ENCODE measurements at regions not wholly inside any gene's neighbourhood (a gene's known extent, or its start where the extent isn't known, plus 50 kb on each side); places are given as distances from the start of the nearest gene placed in this dataset.

DNA sequence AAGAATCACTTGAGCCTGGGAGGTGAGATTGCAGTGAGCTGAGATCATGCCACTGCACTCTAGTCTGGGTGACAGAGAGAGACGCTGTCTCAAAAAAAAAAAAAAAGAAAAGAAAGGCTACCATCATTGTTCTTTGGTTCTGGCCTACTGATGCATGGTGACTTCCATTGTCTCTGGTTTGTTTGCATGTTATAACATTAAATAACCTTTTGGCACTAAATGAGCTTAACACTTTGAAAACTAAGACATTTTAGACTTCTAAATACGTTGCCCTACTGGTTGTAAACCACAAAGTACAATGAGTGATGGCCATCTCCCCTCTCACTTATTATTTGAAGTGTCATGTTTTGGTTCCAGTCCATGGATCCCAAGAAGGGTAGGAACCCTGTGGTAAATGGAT, 152.9 kb upstream of the CPM start:
- Histone ChIP-seq H3K9me3 (ENCODE audit: control insufficient read depth, insufficient read depth, low read depth, low read length) (no peaks in the 10 kb centered on the region), H3K27me3 (ENCODE audit: control insufficient read depth, insufficient read depth, low read length) (peaks cover 5% of the 10 kb centered on the region; the same call in 1 of the 2 replicates), H3K36me3 (ENCODE audit: control insufficient read depth, insufficient read depth, low read length) (no peaks in the 10 kb centered on the region), H3K4me3 (ENCODE audit: low read depth in 2 of 2, low read length in 2 of 2) (no peak overlapping the region), H3K4me1 (ENCODE audit: control insufficient read depth, insufficient read depth, low read length) (no peaks in the 10 kb centered on the region), H3K27ac (ENCODE audit: low read length) (no peak overlapping the region)
- intact Hi-C loops (cut with micrococcal nuclease; ENCODE audit: unreplicated experiment): no loop called here
- ChIA-PET CTCF (interaction anchor here (0.6 kb wide), 1 partner anchor 52 kb away, joined by 3 read pairs; no protein-coding TSS in a partner anchor), POLR2A (no interaction called here)
- TF ChIP-seq, protein P1, sequence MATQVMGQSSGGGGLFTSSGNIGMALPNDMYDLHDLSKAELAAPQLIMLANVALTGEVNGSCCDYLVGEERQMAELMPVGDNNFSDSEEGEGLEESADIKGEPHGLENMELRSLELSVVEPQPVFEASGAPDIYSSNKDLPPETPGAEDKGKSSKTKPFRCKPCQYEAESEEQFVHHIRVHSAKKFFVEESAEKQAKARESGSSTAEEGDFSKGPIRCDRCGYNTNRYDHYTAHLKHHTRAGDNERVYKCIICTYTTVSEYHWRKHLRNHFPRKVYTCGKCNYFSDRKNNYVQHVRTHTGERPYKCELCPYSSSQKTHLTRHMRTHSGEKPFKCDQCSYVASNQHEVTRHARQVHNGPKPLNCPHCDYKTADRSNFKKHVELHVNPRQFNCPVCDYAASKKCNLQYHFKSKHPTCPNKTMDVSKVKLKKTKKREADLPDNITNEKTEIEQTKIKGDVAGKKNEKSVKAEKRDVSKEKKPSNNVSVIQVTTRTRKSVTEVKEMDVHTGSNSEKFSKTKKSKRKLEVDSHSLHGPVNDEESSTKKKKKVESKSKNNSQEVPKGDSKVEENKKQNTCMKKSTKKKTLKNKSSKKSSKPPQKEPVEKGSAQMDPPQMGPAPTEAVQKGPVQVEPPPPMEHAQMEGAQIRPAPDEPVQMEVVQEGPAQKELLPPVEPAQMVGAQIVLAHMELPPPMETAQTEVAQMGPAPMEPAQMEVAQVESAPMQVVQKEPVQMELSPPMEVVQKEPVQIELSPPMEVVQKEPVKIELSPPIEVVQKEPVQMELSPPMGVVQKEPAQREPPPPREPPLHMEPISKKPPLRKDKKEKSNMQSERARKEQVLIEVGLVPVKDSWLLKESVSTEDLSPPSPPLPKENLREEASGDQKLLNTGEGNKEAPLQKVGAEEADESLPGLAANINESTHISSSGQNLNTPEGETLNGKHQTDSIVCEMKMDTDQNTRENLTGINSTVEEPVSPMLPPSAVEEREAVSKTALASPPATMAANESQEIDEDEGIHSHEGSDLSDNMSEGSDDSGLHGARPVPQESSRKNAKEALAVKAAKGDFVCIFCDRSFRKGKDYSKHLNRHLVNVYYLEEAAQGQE (IDR thresholded peaks at IDR 0.05; ENCODE audit: insufficient read depth in 1 of 2, low read depth in 2 of 2, low read length in 1 of 2): no peak
- no peak for TF ChIP-seq POLR2AphosphoS5 (IDR thresholded peaks at IDR 0.05; ENCODE audit: low read depth, low read length)
- ATAC-seq: no peak
- in situ Hi-C loops (cut with HindIII; ENCODE audit: low pct_unique_long_range_greater_than_20kb, low sequenced_read_pairs): no loop called here
- no TSS peak for BruUV-seq (replicated peaks)
- no peak for DNase-seq (ENCODE audit: low read depth, low spot score)

DNA sequence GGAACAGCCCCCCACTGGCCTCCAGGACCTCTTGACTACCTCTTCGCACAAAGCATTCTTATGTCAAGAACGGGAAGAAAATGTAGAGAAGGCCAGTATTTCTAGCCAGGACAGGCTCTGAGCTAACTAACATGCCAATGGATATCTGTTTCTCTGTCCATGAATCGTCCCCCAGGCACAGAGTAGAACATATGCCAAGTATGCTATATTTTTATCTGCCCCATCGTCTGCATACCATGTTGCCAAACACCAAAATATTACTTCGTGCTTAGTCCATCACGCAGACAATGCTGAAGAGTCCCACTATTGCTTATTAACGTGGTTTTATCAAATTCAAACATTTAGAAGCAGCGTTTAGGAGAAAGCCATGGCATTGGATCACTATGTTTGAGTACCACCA, 151.4 kb upstream of the CPSF6 start:
- ChIA-PET CTCF (no interaction called here), POLR2A (no interaction called here)
- ATAC-seq: no peak
- TF ChIP-seq POLR2AphosphoS5 (IDR thresholded peaks at IDR 0.05; ENCODE audit: low read depth, low read length): no peak
- TF ChIP-seq, protein P2, sequence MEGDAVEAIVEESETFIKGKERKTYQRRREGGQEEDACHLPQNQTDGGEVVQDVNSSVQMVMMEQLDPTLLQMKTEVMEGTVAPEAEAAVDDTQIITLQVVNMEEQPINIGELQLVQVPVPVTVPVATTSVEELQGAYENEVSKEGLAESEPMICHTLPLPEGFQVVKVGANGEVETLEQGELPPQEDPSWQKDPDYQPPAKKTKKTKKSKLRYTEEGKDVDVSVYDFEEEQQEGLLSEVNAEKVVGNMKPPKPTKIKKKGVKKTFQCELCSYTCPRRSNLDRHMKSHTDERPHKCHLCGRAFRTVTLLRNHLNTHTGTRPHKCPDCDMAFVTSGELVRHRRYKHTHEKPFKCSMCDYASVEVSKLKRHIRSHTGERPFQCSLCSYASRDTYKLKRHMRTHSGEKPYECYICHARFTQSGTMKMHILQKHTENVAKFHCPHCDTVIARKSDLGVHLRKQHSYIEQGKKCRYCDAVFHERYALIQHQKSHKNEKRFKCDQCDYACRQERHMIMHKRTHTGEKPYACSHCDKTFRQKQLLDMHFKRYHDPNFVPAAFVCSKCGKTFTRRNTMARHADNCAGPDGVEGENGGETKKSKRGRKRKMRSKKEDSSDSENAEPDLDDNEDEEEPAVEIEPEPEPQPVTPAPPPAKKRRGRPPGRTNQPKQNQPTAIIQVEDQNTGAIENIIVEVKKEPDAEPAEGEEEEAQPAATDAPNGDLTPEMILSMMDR (IDR thresholded peaks at IDR 0.05): no peak
- TF ChIP-seq TCF7L2 (IDR thresholded peaks at IDR 0.05; ENCODE audit: low read depth, low read length): no peak
- TF ChIP-seq, protein P1 (IDR thresholded peaks at IDR 0.05; ENCODE audit: insufficient read depth in 1 of 2, low read depth in 2 of 2, low read length in 1 of 2): no peak
- TF ChIP-seq SIN3A (IDR thresholded peaks at IDR 0.05; ENCODE audit: borderline replicate concordance, insufficient read depth, low read depth, low read length): no peak
- H3K36me3 ChIP-seq (ENCODE audit: control insufficient read depth, insufficient read depth, low read length): no peaks in the 10 kb centered on the region
- intact Hi-C loops (cut with micrococcal nuclease; ENCODE audit: unreplicated experiment) (no loop called here), in situ Hi-C loops (cut with HindIII; ENCODE audit: low pct_unique_long_range_greater_than_20kb, low sequenced_read_pairs) (no loop called here)
- H3K4me1 ChIP-seq (ENCODE audit: control insufficient read depth, insufficient read depth, low read length): no peaks in the 10 kb centered on the region
- no peak overlapping the region for H3K4me3 ChIP-seq (ENCODE audit: low read depth in 2 of 2, low read length in 2 of 2)
- BruUV-seq (replicated peaks): no TSS peak
- no peaks in the 10 kb centered on the region for H3K9me3 ChIP-seq (ENCODE audit: control insufficient read depth, insufficient read depth, low read depth, low read length)
- H3K27me3 ChIP-seq (ENCODE audit: control insufficient read depth, insufficient read depth, low read length): peaks cover 8% of the 10 kb centered on the region; the same call in 1 of the 2 replicates
- no peak overlapping the region for H3K27ac ChIP-seq (ENCODE audit: low read length)
- DNase-seq (ENCODE audit: low read depth, low spot score): no peak

All from Panc1 (cell line).